Retina (tissue), 1 donor: ENCODE measurements at regions not wholly inside any gene's neighbourhood (a gene's known extent, or its start where the extent isn't known, plus 50 kb on each side); places are given as distances from the start of the nearest gene placed in this dataset.
"Not testable (repeated sequence)": the region's sequence is repeated elsewhere in the genome, so short reads cannot be mapped to it uniquely, and the experiment has no call there.

Experiments used
- DNase-seq: peaks from one replicate; pipeline ENCODE4 v3.0.0-alpha.2; 2016

DNA sequence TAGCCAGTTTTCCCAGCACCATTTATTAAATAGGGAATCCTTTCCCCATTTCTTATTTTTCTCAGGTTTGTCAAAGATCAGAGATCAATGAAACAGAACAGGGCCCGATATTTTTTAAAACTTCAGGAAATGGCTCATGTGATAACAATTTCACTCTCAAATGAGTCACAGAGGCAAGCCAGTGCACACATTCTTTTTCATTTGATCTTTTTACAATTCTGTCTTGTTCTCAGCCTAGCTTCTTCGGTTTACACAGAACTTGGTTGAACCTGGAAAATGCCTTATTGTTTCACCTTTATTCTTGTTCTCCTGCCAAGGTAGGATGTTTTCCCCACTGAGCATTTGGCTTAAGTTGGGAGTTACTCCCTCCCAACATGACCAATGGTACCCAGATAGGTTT, 258.9 kb downstream of the COL12A1 start:
- no peak for DNase-seq

DNA sequence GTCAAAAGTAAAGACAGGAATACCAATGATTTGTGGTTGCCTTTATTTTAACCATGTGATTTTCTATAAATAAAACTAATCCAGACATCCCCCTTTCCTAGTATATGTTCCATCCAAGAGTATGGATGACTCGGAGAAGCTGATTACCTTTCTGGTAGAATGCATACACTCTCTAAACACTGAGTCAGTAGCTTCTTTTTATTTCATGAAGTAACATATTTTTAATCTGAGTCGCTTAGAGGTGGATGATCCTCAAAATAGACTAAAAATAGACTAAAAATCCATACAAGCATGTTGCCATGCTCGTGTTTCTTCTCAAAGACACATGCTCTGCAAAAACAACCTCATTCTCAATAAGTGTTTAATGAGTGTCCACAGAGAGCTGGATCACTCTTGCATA, 263.7 kb downstream of the COL12A1 start:
- no peak for DNase-seq

DNA sequence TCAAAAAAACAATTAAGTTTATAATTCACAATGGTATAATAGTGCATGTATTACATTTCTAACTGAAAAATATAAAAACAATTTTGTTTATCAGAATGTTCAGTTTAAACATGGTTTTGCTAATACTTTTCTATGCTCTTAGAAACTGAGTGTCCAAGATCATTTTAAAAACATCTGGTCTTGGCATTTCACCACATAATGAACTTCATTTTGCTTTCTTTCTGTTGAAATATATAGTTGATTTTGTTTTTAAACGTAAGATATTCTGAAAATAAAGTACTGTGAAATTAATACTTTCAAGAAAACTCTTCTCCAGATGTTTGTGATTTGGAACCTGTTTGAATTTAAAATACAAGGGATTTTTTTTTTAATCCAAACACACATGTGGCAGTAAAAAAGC, 264.4 kb downstream of the COL12A1 start:
- no peak for DNase-seq

DNA sequence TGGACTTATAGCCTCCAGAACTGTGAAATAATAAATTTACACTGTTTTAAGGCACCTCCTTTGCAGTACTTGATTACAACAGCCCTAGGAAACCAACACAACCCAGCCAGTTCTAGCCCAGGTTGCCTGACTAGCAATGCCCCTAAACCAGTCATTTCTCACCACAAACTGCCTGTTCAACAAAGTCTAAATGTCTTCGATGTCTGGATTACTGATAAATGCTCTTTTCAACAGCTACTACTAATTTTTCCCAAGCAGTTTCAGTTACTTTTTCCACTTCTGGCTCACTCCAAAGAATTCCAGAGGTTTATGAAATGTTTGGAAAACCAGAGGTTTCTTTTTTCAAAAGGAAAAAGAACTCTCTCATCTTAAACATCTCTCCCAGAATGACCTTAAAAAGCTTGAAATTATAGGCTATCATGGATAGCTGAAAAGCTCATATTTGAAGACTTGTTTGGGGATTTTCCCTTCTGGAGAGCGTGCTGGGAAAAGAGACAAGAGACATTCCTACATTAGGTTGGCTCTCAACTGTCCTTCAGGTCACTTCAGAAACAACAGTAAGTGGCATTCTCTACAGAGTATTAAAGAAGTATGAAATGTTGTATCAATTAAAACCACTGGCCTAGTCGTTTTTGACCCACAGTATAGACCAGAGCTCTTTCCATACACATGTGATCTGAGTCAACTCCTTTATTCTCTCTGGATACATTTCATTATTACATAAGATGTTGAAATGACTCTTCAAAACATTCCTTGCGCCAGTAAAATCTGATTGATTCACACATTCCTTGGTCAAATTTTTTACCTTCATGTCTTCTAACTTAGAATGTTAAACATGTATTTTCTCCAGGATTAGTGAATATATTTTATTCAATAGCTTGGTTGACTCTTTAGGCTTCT, 265.9 kb downstream of the COL12A1 start:
- no peak for DNase-seq

GRCh38 chr6:74939151-74939708, 266.6 kb downstream of the COL12A1 start:
- DNase-seq: no peak

DNA sequence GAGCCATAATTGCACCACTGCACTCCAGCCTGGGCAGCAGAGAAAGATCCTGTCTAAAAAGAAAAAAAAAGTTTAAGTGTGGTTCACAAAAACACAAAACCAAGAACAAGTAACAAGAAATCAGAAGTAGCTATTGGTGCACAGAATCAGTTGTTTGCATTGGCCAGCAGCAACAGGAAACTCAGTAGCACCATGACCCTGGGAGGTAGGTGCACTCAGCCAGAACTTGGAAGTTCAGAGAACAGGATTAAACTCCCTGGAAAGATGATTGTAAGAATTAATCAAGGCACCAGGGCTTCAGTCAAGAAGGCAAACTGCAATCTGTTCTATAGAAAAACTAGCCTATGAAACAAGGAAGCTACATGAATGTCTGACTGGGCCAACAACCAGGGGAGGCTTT, 267.9 kb downstream of the COL12A1 start:
- no peak for DNase-seq

- no peak for DNase-seq
Measured at GRCh38 chr6:74936886-74937285, 269.0 kb downstream of the COL12A1 start.

DNA sequence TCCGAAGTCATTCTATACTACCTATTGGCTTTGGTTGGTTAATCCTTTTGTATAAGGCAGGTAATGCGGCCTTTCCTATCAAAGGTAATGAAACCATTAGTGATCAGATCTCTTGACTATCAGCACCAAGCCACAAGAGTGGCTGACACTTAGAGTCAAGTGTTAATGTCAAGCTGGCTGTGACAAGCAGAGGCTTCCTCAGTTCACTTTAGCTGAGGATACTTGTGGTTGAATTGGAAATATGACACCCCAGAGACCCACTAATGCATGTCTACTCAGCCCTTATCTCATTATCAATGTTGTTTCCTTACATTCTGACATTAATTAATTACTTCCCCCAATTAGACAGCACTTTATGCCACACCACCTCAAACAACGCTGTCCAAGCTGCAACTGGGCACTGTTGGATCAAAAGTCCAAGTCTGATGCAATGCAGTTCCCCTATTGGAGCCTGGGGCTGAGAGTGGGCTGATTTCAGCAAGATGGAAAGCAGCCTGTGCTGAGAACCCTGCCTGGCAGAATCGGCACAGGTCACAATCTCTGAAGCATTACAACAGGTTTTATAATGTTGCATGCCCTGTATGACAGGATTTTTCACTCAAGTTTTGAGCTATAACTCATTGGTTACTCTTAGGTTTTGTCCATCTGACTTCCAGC, 273.5 kb downstream of the COL12A1 start:
- DNase-seq: no peak

GRCh38 chr6:74931558-74931957, 274.3 kb downstream of the COL12A1 start:
- DNase-seq: no peak

GRCh38 chr6:74928203-74928602, 277.6 kb downstream of the COL12A1 start:
- no peak for DNase-seq

GRCh38 chr6:74927299-74927698, 278.6 kb downstream of the COL12A1 start:
- DNase-seq: no peak

DNA sequence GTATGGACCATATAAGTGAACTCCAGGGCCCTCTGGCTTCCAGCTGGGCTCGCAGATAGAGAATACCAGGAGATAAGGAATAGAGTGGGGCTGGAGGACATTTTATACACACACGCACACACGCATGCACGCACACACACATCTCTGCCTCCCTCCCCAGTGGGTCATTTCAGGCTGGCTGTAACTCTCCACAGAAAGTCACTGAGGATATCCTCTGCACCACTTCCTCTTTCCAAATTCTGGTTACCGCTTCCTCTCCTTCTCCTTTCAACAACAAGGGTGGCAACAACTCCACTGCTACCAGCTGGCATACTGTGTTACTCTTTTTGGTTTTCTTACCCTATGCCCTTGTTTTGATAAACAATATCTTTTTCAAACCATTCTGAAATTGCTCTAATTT, 280.2 kb downstream of the COL12A1 start:
- no peak for DNase-seq

DNA sequence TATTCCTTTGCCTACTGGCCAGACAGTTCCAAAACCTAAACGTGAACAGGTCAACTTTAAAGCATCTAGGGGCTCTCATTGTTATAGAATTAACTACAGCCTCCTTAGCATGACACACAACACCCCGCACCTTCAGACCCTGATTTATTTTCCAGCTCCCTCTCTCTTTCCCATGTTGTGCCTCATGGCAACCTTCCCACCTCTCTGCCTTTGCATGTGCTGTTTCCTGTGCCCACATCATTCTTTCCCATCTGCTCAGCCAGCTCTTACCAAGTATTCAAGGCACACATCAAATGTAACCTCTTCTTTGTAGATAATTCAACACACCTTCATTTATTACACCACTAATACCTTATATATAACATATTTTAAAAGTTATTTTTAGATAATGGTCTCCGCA, 291.0 kb downstream of the COL12A1 start:
- no peak for DNase-seq

DNA sequence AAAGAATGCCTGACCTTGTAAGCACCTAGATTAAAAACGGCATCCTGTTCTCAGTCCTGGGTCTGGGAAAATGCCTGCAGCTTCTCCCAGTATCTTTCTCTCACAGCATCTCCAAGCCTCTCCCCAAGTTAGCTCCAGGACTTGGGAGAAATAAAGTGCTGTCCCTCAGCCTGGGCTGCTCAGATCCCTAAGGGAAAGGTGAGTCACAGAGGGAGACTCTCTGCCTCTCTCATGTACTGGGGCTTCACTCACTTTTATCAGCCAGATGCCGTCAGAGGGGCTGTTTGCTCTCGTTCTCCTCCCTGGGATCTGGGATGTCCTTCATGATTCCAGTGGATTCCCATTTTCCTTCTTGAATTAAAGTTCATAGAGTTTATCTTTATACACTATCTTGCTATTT, 293.6 kb downstream of the COL12A1 start:
- DNase-seq: no peak

DNA sequence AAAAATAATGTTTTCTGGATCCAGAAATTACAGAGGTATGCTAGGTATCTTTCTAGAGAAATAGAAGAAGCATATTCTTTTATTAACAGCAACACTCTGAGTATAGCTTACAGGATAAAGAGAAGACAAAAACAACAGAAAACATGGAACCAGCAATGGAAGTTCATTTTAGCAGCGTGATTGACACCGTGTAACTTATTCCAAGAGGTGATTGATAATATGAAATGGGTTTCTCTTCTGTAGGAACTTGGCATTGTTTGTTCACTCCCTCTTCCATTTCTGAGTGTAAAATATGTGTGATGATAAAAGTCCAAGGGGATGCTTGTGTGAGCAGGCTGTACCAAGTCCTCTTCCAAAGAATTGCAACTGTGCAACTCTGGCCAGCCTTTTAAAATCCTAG, 303.0 kb downstream of the COL12A1 start:
- DNase-seq: no peak

DNA sequence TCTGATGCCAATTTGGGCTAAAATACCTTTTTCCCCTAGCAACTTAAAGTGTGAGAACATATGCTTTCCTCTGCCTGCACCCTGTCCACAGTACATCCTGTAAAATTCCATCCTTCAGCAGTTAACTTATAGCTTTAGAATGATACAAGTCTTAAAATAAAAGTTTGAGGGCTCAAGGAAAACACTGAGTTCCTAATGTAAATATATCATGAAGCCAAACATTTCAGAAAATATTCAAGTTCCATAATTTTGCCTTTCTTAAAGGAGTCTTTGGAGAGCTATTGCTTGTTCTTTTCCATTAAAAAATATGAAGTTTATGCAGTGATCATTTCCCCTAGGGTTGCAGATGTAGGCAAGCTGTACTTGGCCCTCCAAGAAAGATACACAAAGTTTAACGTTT, 303.8 kb downstream of the COL12A1 start:
- no peak for DNase-seq

DNA sequence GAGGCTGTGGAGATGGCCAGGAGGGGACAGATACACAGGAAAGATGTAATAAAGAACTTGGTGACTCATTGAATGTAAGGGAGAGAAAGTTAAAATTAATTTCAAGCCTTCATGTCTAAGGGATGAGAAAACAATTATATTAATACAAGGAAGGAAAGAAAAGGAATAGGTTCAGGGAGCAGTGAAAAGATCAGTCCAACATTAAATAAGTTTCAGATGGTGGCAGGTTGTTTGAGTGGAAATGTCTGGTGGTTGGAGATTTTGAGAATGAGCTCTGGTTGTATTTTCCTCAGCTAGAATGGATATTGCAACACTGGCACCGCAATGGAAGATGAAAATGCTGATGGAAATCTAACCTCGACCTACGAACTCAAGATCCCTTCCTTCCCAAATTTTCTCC, 304.3 kb downstream of the COL12A1 start:
- DNase-seq: no peak

- DNase-seq: no peak
Measured at GRCh38 chr6:74899416-74899815, 306.4 kb downstream of the COL12A1 start.

GRCh38 chr6:74892091-74892490, 313.8 kb downstream of the COL12A1 start:
- no peak for DNase-seq

GRCh38 chr6:74891349-74891831, 314.5 kb downstream of the COL12A1 start:
- no peak for DNase-seq

DNA sequence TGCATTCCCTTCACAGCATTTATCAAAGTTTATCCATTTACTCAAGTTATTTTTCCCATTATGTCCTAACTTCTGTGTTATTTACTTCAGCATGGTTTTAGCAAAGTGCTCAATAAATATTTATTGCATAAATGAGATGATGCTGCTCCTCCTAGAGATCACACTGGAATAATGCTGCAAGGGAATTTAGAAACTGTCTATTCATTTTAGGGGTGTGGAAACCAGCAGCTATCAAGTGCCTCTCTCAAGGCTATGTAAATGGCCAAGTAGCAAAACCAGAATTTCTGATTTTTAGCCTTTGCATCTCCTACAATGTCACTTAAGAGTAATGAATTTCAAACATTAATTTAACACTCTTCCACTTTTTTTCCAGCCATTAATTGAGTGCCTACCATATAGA, 316.2 kb downstream of the COL12A1 start:
- DNase-seq: no peak

DNA sequence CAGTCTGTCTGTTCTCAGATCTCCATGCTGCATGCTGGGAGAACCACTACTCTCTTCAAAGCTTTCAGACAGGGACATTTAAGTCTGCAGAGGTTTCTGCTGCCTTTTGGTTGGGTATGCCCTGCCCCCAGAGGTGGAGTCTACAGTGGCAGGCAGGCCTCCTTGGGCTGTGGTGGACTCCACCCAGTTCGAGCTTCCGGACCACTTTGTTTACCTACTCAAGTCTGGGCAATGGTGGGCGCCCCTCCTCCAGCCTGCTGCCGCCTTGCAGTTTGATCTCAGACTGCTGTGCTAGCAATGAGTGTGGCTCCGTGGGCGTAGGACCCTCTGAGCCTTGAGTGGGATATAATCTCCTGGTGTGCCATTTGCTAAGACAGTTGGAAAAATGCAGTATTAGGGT, 317.1 kb downstream of the COL12A1 start:
- DNase-seq: not testable (repeated sequence)

GRCh38 chr6:74879976-74880375, 325.9 kb downstream of the COL12A1 start:
- DNase-seq: no peak

- no peak for DNase-seq
Measured at GRCh38 chr6:74879234-74879633, 326.6 kb downstream of the COL12A1 start.
